ENCODE measurements at regions not wholly inside any gene's neighbourhood (a gene's known extent, or its start where the extent isn't known, plus 50 kb on each side); places are given as distances from the start of the nearest gene placed in this dataset.

DNA sequence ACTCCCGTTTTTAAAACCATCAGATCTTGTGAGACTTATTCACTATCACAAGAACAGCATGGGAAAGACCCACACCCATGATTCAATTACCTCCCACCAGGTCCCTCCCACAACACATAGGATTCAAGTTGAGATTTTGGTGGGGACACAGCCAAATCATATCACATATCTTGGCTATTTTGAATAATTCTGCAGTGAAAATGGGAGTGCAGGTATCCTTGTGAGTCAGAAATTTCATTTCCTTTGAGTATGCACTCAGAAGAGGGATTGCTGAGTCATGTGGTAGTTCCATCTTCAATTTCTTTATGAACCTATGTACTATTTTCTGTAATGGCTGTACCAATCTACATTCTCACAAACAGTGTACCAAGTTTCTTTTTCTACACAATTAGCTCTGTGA, 125.8 kb downstream of the ANKRD7 start:
- TF ChIP-seq POLR2AphosphoS5 (IDR thresholded peaks at IDR 0.05; ENCODE audit: low read depth, low read length) (no peak), POLR2A (IDR thresholded peaks at IDR 0.05; ENCODE audit: low read depth, low read length) (no peak), TAF1 (IDR thresholded peaks at IDR 0.05; ENCODE audit: borderline replicate concordance, low read depth, low read length) (no peak)

All from GM12892 (cell line).